ENCODE measurements at regions not wholly inside any gene's neighbourhood (a gene's known extent, or its start where the extent isn't known, plus 50 kb on each side); places are given as distances from the start of the nearest gene placed in this dataset.
"Not testable (repeated sequence)": the region's sequence is repeated elsewhere in the genome, so short reads cannot be mapped to it uniquely, and the experiment has no call there.

DNA sequence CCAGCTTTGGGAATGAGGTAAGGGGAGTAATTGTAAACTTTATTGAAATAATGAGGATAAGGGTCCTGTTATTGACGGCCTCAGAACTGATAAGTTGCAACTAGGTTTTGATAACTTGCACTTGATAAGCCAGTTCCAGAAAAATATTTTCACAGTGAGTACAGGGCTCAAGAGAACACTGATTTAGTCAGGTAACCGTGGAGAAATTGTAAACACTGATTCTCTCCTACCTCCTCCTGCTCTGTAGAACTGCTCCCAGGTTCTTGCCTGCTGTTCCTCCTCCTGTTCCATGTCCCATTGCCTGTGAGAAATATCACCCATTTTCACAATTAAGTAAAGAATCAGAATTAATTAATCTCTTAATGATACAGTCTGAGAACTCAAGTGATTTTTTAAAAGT, 55.0 kb upstream of the CXXC4 start:
- DNase-seq, result no peak

DNA sequence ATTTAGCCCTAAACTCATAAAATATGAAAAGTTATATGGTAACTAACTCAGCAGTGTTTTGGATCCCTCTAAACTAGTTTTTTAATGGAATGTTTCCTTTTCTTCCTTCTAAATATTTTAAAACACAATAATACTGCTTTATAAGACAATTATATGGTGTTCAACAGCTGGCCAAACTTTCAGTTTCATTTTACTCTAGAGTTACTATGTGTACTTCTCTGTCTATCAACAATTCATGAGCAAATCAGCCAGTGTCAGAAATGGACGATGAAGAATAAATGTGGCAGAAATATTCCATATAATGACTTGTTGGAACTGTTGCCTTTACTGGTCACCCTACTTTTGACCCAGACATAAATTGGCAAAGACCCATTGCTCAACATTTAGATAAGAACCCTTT, 64.8 kb upstream of the CXXC4 start:
- DNase-seq, result peak; percentile 1

DNA sequence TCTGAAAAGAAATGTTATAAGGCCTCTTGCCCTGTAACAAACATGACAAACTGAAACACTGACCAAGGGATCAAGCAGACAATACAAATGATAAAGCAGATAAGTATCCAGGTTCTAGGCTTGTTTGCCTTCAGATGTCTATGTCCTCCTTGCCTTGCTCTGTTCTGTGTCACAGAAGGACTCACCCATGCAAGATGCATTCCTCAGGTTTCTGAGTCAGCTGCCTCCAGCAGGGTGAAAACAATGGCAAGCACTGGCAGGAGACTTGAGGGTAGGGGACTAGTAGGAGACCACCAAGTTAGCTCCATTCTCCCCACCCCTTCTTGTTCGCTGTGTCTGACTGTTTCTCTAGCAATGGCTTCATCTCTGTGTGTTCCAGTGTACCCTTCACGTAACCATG, 76.6 kb upstream of the CXXC4 start:
- DNase-seq, result no peak

DNA sequence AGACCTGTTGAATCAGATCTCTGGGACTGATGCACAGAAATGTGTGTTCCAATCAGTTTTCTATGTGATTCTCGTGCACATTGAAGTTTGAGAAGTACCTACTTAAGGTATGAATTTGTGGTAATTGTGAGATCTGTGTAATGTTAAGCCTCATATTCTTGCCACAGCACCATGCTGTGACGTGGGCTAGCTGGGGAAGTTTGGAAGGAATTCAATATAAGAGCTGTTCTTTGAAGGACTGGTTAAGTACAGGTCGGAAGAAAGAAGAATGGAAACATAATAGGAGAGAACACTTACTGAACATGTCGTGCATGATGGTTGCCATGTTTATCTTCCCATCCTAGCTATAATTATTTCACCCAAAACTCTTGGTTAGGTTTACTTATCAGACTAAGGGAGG, 79.7 kb upstream of the CXXC4 start:
- DNase-seq, result no peak

DNA sequence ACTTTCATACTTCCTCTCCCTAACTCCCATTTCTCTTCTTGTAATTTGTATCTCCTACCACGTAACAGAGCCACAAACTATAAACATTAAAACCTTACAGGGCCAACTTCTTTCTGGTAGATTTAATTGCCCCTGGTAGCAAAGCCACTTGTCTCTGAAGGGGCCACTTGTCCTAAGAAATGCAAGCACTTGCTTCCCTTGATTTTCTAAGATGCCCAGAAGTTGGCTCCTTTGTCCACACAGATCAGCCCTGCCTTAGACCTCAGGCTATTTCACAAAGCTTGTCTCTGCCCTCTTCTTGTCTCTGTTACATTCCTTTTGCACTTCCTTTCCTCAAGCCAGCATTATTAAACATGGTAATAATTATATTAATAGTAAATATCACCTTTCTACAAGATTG, 80.6 kb upstream of the CXXC4 start:
- DNase-seq, result no peak

DNA sequence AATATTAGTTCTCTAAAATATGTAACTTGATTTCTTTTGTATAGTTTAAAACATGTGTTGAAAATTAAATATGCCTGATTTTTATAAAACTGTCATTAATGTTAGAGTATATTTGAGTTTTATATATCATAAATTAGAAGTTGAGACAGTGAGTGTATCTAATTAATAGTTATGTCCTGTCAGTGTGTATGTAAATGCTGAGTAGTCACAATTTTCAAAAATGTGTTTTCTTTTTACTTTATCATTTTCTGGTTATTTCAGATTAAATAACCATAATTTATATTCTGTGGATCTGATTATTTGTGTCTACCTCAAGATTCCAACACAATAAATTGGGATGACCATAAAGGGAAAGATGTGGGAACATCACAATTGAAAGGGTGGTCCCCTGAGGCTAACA, 82.7 kb upstream of the CXXC4 start:
- DNase-seq, result no peak

DNA sequence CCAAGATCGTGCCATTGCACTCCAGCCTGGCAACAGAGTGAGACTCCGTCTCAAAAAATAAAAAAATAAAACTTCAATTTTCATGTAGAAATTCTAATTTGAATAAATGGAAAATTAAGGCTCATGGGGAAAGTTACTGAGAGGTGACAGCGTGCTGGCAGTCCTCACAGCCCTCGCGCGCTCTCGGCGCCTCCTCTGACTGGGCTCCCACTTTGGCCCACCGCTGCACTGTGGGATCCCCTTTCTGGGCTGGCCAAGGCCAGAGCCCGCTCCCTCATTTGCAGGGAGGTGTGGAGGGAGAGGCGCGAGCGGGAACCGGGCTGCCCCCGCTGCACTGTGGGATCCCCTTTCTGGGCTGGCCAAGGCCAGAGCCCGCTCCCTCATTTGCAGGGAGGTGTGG, 86.8 kb upstream of the CXXC4 start:
- DNase-seq, result not testable (repeated sequence)

DNA sequence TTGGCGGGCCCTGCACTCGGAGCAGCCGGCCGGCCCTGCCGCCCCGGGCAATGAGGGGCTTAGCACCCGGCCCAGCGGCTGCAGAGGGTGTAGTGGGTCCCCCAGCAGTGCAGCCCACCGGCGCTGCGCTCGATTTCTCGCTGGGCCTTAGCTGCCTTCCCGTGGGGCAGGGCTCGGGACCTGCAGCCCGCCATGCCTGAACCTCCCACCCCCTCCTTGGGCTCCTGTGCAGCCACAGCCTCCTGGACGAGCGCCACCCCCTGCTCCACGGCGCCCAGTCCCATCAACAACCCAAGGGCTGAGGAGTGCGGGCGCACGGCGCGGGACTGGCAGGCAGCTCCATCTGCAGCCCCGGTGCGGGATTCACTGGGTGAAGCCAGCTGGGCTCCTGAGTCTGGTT, 87.4 kb upstream of the CXXC4 start:
- not testable (repeated sequence) for DNase-seq

DNA sequence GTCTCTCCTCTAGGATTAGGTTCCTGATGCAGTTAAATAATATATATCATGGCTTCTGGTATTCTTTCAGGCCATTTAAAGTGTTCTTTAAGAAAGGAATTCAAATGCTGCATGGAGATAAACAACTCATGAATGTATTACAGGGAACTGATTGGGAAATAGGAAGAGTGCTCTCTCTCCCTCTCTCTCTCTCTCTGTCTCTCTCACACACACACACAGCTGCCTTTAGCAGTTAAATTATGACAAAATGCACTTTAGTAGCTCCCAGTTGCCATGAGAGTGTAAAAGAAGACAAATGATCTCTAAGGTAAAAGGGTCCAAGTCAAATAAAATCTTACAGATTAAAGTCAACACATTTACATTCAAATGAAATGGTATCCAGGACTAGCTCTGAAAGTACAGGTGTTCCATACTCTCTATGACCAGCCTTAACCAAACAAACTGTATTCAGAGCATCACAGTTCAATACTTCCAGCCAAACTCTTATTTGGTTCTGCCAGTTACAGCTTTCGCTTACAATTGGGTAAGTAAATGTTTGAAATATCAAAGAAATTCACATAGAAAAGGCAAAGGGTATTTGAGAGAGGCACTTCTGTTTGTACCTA, 94.7 kb upstream of the CXXC4 start:
- DNase-seq, result no peak

DNA sequence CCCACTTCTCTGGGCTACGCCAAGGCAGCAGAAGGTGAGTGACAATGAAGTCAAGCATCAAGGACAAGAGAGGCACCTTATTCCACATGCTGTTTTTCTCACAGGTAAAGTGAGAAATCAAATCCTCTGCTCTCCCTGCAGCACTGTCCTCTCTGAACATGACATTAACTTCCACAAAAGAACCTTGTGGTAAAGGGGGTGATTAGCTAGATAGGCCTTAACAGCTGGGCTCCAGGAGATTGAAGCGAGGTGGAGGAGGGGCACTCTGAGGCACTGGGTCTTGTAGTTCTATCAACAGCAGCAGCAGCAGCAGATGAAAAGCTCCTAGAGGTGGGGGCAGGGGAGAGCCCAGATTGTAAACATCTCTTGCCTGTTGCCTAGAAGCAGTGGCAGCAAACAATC, 96.8 kb upstream of the CXXC4 start:
- no peak for DNase-seq

DNA sequence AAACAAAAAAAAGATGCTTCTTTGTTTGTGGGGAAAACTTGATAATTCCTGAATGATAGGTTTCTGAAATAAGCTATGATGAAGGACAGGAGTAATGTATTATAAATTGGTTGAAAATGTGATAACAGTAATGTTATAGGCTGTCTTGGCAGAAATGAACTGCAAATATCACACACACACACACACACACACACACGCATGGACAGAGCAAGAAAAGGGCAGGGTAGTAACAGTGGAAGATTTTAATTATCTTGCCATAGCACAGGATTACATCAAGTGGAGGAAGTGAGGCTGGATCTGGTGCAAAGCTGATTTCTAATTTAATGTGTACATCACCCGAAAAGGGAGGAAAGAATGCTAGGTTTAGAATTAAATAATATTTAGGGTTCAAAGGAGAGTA, 97.5 kb upstream of the CXXC4 start:
- DNase-seq, result no peak

DNA sequence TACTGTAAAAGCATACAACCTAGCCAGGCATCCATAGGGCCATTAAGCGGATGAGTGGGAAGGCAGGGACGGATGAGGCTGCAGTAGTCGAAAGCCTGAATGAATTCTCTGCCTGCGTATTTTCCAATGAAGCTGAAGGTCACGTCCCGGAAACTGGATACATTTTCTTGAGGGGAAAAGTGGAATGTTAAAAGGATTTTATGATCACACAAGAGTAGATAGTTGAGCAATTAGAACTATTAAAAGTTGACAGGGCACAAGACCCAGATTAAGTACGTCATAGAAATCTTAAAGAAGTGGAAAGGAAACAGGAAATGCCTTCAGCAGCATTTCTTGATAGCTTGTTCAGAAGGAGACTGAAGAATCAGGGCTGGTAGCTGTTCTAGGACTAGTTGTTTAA, 98.3 kb upstream of the CXXC4 start:
- DNase-seq, result no peak

DNA sequence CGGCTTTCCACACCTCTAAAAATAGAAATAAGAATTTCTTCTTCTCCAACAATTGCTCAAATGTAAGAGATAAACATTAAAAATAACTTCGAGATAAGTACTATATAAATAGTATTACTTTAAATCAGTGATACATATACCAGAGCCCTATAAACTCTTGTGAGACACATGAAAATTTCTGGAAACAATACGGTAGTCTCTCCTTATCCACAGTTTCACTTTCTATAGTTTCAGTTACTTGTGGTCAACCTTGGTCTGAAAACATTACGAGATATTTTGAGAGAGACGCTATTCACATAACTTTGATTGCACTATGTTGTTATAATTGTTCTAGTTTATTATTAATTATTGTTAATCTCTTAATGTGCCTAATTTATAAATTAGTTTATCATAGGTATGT, 101.5 kb upstream of the CXXC4 start:
- no peak for DNase-seq

DNA sequence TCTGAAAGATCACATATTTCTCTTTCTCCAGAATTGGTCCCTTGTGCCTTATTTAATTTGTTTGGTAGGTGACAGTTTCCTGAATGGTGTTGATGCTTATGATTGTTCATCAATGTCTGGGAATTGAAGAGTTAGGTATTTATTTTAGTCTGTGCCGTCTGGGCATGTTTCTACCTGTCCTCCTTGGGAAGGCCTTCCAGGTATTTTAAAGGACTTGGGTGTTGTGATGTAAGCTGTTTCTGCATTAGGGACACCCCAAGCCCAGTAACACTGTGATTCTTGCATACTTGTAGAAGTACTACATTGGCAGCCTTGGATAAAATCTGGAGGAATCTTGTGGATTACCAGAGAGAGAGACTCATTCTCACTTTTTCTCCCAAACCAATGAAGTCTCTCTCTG, 120.8 kb upstream of the CXXC4 start:
- DNase-seq, result no peak

DNA sequence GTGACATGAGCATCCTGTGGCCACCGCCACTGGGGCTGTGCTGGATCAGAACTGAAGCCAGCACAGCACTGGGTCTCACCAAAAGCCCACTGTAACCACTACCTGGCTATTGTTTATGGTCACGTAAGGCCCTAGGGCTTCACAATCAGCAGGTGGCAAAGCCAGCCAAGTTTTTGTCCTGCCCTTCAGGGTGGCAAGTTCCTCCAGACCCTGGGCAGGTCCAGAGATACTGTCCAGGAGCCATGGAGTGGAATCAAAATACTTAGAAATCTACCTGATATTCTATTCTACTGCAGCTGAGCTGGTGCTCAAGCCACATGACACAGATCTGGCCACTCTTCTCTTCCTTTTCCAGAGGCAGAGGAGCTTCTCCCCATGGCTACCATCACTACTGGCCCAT, 121.2 kb upstream of the CXXC4 start:
- DNase-seq, result no peak

DNA sequence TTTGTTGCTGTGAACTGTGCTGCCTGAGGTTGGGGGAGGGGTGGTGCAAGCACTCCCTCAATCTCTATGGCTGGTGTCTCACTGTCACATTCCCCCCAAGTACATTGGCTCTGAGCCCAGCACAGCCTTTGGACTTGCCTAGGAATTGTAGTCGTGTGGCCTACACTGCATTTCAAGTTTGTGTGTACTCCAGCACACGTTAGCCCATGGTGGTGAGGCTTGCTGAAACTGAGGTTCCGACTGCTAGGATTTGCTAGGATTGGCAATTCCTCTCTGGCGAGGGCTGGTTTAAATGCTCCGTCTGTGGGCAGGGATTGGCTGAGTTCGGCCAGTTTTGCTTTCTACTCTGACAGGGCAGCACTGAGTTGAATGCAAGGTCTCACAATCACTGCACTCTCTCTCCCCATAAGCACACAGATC, 121.7 kb upstream of the CXXC4 start:
- DNase-seq, result no peak

DNA sequence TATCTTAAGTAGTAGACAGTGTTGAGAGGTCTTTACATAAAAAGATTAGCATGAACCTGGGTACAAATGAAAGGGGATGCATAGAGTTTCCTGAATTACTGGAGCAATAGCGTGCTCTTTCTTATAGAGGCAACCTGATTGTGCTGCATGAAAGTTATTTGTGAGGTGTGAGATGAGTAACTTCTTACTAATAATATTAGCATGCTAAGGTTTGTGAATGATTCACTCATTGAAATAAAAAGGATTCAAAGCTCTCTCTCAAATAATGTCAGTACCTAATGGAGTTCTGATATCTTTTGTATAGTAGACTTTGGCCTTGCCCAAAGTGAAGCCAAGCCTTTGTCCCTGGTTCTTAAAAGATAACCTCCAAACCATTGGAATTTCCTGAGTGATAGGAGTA, 131.0 kb upstream of the CXXC4 start:
- DNase-seq, result no peak

DNA sequence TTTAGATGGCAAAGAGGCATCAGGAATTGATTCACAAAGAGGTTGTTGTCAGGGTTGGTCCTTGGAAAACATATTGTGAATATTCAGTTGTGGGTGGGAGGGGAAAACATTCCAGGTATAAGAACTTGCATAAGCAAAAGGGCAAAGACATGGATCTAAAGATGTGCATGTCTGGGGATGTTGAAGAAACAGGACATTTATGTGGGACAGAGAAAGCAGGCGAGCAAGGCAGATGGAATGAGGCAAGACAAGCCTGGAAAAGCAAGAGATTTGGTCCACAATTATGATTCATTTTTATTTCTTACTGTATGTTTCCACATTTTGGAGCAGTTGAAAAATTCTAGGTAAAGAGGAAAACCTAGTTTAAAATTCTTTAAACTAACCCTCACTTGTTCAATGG, 134.9 kb upstream of the CXXC4 start:
- DNase-seq, result no peak

DNA sequence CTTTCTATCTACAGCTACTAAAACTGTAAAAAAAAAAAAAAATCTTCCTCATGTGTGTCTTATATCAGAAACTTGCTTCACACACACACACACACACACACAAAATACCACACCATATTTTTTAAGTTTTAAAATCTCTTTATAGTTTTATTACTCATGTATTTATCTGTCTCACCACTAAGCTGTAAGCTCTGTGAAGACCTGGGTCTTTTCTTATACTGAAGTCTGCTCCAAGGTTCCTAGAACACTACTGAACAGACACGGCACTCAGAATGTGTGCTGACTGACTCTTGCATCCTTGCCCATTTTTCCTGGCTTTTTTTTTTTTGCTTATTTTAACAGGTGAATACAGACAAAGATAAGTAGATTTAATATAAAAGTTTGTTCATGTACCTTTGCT, 135.6 kb upstream of the CXXC4 start:
- no peak for DNase-seq

DNA sequence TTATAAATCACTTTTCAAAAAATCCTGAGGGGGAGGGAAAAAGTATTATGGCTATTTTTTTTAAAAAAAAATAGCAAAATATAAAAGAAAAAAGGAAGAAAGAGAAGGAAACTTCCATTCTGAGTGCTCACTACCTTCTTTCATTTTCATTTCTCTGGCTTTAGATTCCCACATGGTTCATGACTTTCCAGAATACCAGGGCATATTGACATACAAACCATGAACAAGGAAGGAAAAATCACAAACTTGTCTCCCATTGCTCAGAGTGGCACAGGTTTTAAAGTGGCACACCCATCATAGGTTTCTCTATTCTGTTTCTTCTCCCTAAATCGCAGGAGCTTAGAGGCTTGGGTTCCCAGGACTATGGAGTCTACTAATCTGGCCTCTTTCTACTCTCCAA, 136.3 kb upstream of the CXXC4 start:
- no peak for DNase-seq

DNA sequence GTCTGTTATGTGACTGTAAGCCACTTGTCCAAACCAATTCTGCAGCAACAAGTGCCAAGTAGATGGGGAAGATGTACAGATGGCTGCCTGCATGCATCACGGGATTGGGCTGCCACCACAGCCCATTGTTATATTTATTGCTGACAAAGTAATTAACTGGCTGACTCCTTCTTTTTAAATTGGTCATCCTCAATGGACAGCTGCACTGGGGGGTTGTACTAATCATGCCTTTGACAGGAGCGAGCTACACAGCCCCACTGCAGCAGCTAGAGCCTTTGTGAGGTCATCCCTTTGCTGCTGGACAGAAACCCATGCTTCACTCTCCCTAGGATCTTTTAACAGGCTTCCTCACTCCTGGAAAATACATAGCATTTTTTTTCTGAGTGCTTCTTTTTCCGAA, 146.7 kb upstream of the CXXC4 start:
- DNase-seq, result no peak

DNA sequence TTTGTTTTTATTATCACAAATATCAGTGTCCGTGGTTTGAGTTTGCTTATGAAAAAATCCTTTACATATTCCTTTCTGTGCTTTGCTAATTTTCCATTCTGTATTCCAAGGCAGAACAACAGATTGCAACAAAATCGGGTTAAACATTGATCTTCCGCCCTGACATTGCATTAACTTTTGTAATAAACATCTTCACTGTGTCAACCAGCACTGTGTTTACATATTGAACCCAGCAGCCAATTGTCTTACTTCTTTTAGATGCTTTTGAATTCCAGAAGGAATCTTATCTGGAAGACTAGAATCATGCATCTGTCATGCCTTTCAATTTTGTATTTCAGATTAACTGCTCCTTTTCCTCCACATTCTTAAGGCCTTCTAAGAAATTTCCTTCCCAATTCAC, 147.8 kb upstream of the CXXC4 start:
- DNase-seq, result no peak

DNA sequence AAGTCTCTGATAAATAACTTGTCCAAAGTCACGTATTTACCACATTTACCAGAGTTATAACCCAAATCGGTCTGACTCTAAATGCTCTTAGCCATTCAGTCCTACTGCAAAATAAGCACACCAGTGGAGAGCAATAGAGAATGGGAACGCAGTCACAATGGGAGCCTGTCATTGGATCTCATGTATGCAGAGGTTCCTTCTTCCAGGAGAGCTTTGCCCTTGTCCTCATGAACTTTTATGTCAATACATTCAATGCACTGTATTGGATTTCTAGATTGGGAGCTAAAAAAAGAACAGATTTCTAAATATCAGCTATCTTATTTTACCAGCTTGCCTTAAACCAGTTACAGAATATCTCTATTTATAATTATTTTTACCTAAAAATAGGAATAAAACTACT, 149.1 kb upstream of the CXXC4 start:
- no peak for DNase-seq

DNA sequence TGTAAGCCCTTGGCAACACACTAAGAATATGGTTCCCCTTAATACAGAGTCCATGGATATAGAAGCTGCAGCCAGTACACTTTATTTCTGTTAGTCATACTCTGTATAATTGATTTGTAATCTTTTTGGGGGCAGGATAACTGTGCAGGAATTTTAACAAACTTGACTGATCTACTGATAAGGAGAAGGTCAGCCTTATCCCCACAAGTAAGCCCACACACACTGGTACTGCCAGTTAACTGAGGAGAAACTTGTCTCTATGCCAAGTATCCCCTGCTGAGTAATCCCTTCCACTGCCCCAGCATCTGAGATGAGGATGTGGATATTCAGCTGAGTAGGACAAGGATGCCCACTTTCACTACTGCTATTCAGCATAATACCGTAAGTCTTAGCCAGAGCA, 154.9 kb upstream of the CXXC4 start:
- no peak for DNase-seq

DNA sequence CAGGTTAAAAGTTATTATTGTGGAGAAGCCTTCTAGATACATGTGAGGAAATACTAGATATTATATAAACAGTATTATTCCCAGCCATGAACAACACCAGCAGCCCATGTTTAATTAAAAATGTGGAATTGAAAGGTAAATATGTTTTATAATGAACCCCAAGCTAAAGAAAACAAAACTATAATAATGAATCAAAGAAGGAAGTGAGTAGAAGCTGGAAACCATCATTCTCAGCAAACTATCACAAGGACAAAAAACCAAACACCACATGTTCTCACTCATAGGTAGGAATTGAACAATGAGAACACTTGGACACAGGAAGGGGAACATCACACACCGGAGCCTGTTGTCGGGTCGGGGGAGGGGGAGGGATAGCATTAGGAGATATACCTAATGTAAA, 167.6 kb upstream of the CXXC4 start:
- DNase-seq, result not testable (repeated sequence)

Data from skin of body (tissue), 1 donor.